HTR-8/SVneo (cell line): ENCODE measurements at regions not wholly inside any gene's neighbourhood (a gene's known extent, or its start where the extent isn't known, plus 50 kb on each side); places are given as distances from the start of the nearest gene placed in this dataset.
A peak's percentile ranks its signal among the peaks of the same experiment; 100 is the strongest.
"Not testable (repeated sequence)": the region's sequence is repeated elsewhere in the genome, so short reads cannot be mapped to it uniquely, and the experiment has no call there.

Source experiments
- DNase-seq: peaks from one replicate; pipeline ENCODE4 v3.0.0; 2011; ENCODE audit warnings: low spot score, mixed read lengths; ENCODE audit not compliant: insufficient read length
- FAIRE-seq: peaks from 2 replicates; lab custom pipeline; 2011; peaks lifted over from hg19 to GRCh38; lab: Jason Lieb, UNC

DNA sequence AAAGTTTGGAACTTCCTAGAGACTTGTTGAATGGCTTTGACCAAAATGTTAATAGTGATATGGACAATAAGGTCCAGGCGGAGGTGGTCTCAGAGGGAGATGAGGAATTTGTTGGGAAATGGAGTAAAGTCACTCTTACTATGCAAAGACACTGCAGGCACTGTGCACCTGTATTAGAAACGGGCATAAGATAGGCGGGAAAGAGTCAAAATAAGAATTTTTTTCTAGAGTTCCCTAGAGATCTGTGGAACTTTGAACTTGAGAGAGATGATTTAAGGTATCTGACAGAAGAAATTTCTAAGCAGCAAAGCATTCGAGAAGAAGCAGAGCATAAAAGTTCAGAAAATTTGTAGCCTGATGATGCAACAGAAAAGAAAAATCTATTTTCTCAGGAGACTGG is 144.4 kb upstream of the C1QTNF3 start:
- FAIRE-seq, DNase-seq: not testable (repeated sequence)

DNA sequence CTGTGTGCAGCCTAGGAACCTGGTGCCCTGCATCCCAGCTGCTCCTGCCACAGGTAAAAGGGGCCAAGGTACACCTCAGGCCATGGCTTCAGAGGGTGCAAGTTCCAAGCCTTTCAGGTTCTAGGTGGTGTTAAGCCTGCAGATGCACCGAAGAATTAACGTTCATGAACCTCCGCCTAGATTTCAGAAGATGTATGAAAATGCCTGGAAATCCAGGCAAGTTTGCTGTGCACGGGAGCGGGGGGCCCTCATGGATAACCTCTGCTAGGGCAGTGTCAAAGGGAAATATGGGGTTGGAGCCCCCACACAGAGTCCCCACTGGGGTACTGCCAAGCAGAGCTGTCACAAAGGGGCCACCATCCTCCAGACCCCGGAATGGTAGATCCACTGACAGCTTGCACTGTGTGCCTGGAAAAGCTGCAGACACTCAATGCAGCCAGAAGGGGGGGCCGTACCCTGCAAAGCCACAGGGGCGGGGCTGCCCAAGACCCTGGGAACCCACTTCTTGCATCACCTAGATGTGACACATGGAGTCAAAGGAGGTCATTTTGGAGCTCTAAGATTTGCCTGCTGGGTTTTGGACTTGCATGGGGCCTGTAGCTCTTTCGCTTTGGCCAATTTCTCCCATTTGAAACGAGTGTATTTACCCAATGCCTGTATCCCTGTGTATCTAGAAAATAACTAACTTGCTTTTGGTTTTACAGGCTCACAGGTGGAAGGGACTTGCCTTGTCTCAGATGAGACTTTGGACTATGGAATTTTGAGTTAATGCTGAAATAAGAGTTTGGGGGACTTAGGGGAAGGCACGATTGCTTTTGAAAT is 145.2 kb upstream of the C1QTNF3 start:
- not testable (repeated sequence) for DNase-seq, FAIRE-seq

DNA sequence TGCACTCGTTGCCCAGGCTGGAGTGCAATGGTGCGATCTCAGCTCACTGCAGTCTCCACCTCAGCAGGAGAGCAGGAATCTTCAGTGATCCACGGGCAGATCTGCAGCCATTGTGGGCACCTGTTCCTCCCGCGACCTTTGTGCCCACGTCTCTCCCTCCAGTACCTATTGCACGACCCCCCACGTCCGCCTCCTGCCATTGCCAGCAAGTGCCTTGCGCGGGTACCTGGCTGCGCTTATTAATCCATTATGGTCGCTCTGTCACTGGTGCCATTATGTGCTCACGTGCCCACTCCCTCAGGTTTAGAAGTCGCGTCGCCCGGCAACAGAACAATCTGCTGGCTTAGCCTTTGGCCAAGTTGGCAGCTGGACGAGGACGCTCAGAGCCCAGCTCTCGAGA is 146.2 kb upstream of the C1QTNF3 start:
- not testable (repeated sequence) for FAIRE-seq, DNase-seq

DNA sequence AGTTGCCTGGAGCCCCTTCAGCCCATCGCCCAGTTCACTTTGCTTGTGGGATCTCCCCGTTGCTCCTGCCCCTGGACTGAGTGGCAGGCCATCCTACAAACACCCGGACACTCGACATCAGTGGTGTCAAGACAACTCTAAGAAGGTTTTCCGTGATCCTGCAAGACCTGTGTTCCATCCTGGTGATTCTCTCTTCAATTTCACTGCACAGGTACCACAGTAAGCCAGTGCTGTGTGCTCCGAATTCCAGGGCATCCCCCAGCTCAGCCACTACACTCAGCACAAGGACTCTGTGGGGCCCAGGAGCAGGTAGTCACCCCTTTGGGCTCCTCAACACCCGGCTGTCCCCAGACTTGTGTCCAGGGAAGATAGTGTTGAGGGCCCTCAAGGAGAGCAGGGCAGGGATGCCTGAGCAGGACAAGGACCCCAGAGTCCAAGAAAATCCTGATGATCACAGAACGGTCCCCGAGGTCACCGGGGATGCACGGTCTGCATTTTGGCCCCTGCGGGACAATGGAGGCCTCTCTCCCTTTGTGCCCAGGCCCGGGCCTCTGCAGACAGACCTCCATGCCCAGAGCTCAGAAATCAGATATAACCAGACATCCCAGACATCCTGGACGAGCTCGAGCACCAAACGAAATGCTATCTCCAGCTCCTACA is 146.9 kb upstream of the C1QTNF3 start:
- not testable (repeated sequence) for DNase-seq, FAIRE-seq

DNA sequence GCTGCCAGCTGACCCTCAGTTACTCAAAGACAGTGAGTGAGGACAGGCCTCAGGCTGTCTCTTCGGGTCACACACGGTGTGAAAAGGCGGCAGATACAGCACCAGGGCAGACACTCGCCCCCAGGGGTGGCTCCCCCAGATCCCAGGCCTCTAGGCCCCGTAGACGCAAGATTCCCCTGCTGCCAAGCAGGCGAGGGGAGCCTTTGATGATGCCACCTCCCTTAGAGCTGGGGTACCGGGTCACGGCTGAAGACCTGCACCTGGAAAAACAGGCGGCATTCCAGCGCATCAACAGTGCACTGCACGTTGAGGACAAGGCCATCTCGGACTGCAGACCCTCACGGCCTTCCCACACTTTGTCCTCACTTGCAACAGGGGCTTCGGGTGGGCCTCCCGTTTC is 147.5 kb upstream of the C1QTNF3 start:
- not testable (repeated sequence) for FAIRE-seq, DNase-seq

DNA sequence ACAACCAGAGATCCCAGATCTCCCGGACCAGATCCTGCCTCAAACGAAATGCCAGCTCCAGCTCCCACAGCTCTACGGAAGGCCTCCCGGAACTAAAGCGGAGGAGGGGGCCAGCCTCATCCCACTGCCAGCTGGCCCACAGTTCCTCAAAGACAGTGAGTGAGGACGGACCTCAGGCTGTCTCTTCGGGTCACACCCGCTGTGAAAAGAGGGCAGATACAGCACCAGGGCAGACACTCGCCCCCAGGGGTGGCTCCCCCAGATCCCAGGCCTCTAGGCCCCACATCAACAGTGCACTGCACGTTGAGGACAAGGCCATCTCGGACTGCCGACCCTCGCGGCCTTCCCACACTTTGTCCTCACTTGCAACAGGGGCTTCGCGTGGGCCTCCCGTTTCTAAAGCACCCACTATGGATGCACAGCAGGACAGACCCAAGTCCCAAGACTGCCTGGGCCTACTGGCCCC is 148.3 kb upstream of the C1QTNF3 start:
- FAIRE-seq, DNase-seq: not testable (repeated sequence)

DNA sequence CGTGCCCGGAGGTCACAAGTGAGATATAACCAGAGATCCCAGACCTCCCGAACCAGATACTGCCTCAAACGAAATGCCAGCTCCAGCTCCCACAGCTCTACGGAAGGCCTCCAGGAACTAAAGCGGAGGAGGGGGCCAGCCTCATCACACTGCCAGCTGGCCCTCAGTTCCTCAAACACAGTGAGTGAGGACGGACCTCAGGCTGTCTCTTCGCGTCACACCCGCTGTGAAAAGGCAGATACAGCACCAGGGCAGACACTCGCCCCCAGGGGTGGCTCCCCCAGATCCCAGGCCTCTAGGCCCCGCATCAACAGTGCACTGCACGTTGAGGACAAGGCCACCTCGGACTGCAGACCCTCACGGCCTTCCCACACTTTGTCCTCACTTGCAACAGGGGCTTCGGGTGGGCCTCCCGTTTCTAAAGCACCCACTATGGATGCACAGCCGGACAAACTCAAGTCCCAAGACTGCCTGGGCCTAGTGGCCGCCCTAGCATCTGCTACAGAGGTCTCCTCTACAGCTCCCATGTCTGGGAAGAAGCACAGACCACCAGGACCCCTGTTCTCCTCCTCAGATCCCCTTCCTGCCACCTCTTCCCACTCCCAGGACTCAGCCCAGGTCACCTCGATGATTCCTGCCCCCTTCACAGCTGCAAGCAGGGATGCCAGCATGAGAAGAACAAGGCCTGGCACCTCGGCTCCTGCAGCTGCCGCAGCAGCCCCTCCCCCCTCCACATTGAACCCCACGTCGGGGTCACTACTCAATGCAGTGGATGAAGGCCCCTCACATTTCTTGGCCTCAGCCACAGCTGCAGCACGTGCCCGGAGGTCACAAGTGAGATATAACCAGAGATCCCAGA is 149.3 kb upstream of the C1QTNF3 start:
- DNase-seq: peak; percentile 18
- FAIRE-seq: not testable (repeated sequence)

DNA sequence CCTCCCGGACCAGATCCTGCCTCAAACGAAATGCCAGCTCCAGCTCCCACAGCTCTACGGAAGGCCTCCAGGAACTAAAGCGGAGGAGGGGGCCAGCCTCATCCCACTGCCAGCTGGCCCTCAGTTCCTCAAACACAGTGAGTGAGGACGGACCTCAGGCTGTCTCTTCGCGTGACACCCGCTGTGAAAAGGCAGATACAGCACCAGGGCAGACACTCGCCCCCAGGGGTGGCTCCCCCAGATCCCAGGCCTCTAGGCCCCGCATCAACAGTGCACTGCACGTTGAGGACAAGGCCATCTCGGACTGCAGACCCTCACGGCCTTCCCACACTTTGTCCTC is 149.9 kb upstream of the C1QTNF3 start:
- not testable (repeated sequence) for FAIRE-seq

DNA sequence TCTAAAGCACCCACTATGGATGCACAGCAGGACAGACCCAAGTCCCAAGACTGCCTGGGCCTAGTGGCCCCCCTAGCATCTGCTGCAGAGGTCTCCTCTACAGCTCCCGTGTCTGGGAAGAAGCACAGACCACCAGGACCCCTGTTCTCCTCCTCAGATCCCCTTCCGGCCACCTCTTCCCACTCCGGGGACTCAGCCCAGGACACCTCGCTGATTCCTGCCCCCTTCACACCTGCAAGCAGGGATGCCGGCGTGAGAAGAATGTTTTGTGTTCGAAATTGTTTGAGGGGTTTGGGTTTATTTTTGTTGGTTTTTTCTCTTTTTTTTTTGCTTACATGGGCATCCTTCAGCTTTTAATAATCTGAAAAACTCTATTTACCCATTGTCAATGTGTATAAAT is 150.3 kb upstream of the C1QTNF3 start:
- not testable (repeated sequence) for DNase-seq, FAIRE-seq

More for the DNA sequence above, 149.9 kb upstream of the C1QTNF3 start:
- DNase-seq: not testable (repeated sequence)

DNA sequence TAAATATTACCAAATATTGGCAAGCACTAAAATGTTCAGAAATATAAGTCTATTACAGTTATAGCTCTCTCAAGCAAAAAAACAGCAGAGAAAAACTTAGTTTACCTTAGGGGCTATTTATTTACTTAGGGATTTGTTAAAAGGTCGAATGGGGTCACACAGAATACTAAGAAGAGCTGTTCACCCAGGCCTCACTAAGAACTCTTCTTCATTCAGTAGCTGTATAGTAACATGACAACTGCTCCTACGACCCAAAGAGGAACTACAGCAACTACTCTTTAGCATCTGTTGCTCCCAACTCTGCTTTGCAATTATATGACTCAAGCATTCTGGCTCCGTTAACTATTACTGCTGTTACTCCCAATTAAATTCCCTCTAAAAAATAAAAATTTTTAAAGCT is 150.8 kb upstream of the C1QTNF3 start:
- FAIRE-seq: not testable (repeated sequence)

DNA sequence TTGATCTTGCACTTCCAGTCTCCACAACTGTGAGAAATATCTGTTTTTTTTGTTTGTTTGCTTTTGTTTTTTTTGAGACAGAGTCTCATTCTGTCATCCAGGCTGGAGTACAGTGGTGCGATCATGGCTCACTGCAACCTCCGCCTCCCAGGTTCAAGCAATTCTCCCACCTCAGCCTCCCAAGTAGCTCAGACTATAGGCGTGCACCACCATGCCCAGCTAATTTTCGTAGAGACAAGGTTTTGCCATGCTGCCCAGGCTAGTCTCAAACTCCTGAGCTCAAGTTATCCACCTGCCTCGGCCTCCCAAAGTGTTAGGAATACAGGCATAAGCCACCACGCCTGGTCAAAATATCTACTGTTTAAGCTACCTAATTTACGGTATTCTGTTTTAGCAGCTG is 153.1 kb upstream of the C1QTNF3 start:
- not testable (repeated sequence) for FAIRE-seq, DNase-seq

More for the DNA sequence above, 150.8 kb upstream of the C1QTNF3 start:
- not testable (repeated sequence) for DNase-seq

DNA sequence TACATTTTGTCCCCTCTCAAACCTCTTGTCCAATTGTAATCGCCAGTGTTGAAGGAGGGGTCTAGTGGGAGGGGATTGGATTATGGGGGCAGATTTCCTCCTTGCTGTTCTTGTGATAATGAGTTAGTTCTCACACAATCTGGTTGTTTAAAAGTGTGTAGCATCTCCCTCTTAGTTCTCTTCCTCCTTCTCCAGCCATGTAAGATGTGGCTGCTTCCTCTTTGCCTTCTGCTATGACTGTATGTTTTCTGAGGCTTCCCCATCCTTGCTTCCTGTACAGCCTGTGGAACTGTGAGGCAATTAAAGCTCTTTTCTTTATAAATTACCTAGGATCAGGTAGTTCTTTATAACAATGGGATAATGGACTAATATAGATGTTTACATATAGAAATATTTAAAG is 162.3 kb upstream of the C1QTNF3 start:
- not testable (repeated sequence) for DNase-seq, FAIRE-seq

DNA sequence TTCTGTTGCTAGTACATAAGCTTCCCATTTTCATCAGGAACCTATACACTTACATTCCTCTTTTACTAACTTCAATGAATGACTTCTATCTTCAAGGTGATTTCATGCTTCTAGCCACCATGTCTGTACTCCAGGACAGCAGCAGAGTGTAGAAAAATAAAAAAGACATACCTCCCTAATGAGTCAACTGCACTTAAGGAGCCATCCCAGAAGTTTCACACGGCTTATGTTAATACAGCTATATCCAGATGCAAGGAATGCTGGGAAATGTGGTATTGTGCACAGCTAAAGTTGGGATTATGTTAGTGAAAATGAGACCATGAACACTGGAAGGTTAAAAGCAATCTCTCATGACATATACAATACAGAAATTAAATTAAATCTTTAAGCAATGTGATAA is 174.4 kb upstream of the C1QTNF3 start:
- not testable (repeated sequence) for DNase-seq, FAIRE-seq

DNA sequence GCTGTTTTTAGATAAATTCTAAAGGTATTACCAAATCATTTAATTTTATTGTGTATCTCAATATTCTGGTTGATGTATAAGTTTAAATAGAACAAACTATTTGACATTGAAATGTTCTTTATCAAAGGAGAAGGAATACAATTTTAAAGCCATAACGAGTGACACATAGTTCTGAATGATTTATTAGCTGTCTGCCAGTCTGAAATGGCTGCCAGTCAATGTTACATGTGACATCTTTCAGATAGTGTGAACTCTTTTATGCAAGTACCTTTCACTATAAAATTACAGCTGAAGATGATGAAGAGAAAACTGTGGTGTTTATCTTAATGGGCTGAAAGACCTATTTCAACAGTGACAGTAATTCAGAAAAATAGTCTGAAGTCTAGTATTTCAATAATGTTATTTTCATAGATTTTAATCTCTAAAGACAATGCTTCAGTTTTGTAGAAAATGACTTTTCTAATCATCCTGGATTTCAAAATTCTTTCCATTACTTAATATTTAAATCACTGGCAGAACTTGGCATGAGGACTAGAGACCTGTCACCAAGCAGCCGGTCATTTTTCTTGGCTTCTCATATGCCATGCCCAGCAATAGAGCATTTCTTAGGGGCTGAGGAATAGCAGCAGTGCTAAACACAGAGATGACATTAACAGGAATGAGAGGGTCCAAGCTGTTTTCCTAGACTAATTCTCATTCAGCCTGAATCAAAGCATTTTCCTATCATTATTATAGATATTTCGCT is 178.5 kb upstream of the C1QTNF3 start:
- FAIRE-seq, DNase-seq: not testable (repeated sequence)

DNA sequence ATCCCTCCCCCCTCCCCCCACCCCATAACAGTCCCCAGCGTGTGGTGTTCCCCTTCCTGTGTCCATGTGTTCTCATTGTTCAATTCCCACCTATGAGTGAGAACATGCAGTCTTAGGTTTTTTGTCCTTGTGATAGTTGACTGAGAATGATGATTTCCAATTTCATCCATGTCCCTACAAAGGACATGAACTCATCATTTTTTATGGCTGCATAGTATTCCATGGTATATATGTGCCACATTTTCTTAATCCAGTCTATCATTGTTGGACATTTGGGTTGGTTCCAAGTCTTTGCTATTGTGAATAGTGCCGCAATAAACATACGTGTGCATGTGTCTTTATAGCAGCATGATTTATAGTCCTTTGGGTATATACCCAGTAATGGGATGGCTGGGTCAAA is 180.1 kb upstream of the C1QTNF3 start:
- FAIRE-seq, DNase-seq: not testable (repeated sequence)

DNA sequence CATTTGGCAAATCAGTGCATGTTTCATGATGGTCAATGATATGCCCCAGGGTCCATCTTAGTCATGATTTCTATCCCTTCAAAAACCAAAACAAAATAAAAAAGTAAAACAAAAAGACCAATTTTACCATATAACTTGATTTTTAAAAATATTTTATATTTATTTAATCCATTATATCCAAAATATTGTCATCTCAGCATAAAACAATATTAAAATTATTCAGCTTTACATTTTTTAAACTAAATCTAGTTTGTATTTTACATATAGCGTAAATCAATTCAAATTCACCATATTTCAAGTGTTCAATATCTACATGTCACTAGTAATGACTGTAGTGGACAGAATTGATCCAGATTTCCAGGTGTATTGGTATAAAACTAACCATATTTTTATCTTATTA is 187.4 kb upstream of the C1QTNF3 start:
- not testable (repeated sequence) for FAIRE-seq, DNase-seq

DNA sequence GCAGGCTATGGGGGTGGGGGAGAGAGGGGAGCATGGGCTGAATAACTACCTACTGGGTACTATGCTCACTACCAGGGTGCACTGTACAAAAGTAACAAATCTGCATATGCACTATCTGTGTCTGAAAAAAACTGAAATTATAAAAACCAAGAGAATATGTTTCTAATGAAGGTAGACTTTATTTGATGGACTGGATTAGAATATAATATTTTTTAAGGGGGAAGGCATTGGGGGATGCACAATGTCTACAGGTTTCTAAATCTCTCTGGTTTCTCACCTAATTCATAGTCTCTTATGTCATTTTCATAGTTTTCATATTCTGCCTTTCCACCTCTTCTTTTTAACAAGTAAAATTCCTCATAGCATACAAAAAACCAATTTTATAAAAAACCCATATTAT is 200.8 kb upstream of the C1QTNF3 start:
- not testable (repeated sequence) for DNase-seq, FAIRE-seq

DNA sequence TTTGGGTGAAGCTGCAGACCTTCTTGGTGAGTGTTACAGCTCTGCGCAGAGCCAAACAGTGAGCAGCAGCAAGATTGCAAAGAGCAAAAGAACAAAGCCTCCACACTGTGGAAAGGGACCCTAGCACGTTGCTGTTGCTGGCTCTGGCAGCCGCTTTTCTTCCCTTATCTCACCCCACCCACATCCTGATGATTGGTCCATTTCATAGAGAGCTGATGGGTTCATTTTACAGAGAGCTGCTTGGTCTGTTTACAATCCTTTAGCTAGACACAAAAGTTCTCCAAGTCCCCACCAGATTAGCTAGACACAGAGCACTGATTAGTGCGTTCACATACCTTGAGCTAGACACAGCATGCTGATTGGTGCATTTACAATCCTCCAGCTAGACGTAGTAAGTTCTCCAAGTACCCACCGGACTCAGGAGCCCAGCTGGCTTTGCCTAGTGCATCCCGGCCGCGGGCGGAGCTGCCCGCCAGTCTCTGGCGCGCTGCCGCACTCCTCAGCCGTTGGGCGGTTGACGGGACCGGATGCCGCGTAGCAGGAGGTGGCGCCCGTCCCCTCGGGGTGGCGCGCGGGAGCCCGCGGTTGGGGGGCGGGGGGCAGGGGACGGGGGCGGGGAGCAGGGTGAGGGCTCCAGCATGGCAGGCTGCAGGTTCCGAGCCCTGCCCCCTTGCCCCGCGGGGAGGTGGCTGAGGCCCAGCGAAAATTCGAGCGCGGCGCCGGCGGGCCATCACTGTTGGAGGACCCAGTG is 201.4 kb upstream of the C1QTNF3 start:
- not testable (repeated sequence) for FAIRE-seq, DNase-seq

DNA sequence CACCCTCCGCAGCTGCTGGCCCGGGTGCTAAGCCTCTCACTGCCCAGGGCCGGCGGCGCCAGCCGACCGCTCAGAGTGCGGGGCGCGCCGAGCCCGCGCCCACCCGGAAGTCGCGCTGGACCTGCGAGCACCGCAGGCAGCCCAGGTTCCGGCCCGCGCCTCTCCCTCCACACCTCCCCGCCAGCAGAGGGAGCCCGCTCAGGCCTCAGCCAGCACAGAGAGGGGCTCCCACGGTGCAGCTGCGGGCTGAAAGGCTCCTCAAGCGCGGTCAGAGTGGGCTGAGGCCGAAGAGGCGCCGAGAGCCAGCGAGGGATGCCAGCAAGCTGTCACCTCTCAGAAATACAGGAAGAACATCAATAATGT is 202.0 kb upstream of the C1QTNF3 start:
- DNase-seq, FAIRE-seq: not testable (repeated sequence)
